Stimulated activated CD4-positive, alpha-beta T cell treated with anti-CD3 and anti-CD28 coated beads, Interleukin-12 subunit alpha, Interleukin-12 subunit beta, amount 100 ng/mL, for 48 hours (primary cell): ENCODE measurements at regions not wholly inside any gene's neighbourhood (a gene's known extent, or its start where the extent isn't known, plus 50 kb on each side); places are given as distances from the start of the nearest gene placed in this dataset.

Experiments
- DNase-seq, 3 donors: peaks; one replicate each; pipeline ENCODE4 v3.0.0-alpha.2; 2020; ENCODE audit warnings: low read depth in 2 of 3, low spot score in 1 of 3

GRCh38 chr4:24013668-24014422, 124.0 kb upstream of the PPARGC1A start:
- DNase-seq = no peak

- DNase-seq = no peak
These were observed 121.1 kb upstream of the PPARGC1A start for GRCh38 chr4:24010994-24011393.

GRCh38 chr4:24010573-24010972, 120.7 kb upstream of the PPARGC1A start:
- no peak for DNase-seq

GRCh38 chr4:24007860-24008261, 118.0 kb upstream of the PPARGC1A start:
- no peak for DNase-seq

GRCh38 chr4:24006269-24006668, 116.4 kb upstream of the PPARGC1A start:
- no peak for DNase-seq

GRCh38 chr4:24003926-24004325, 114.1 kb upstream of the PPARGC1A start:
- DNase-seq = no peak

- DNase-seq = no peak
These were observed 113.6 kb upstream of the PPARGC1A start for GRCh38 chr4:24003496-24003895.

GRCh38 chr4:24002330-24002966, 112.6 kb upstream of the PPARGC1A start:
- no peak for DNase-seq

- no peak for DNase-seq
These were observed 111.9 kb upstream of the PPARGC1A start for GRCh38 chr4:24001486-24002329.

GRCh38 chr4:24000470-24000831, 110.6 kb upstream of the PPARGC1A start:
- DNase-seq = no peak

GRCh38 chr4:23999714-24000469, 110.0 kb upstream of the PPARGC1A start:
- DNase-seq = no peak

- DNase-seq = no peak
These were observed 103.5 kb upstream of the PPARGC1A start for GRCh38 chr4:23993373-23993772.

GRCh38 chr4:23991444-23991843, 101.6 kb upstream of the PPARGC1A start:
- no peak for DNase-seq

GRCh38 chr4:23986270-23986669, 96.4 kb upstream of the PPARGC1A start:
- no peak for DNase-seq

- no peak for DNase-seq
These were observed 91.5 kb upstream of the PPARGC1A start for GRCh38 chr4:23981328-23981727.

GRCh38 chr4:23979534-23979933, 89.7 kb upstream of the PPARGC1A start:
- no peak for DNase-seq

GRCh38 chr4:23978002-23978401, 88.2 kb upstream of the PPARGC1A start:
- no peak for DNase-seq

GRCh38 chr4:23976423-23976822, 86.6 kb upstream of the PPARGC1A start:
- no peak for DNase-seq

GRCh38 chr4:23973308-23973855, 83.5 kb upstream of the PPARGC1A start:
- DNase-seq = no peak

GRCh38 chr4:23972805-23973204, 83.0 kb upstream of the PPARGC1A start:
- DNase-seq = no peak

- DNase-seq = no peak
These were observed 82.3 kb upstream of the PPARGC1A start for GRCh38 chr4:23972187-23972586.
